ENCODE measurements at regions not wholly inside any gene's neighbourhood (a gene's known extent, or its start where the extent isn't known, plus 50 kb on each side); places are given as distances from the start of the nearest gene placed in this dataset.

DNA sequence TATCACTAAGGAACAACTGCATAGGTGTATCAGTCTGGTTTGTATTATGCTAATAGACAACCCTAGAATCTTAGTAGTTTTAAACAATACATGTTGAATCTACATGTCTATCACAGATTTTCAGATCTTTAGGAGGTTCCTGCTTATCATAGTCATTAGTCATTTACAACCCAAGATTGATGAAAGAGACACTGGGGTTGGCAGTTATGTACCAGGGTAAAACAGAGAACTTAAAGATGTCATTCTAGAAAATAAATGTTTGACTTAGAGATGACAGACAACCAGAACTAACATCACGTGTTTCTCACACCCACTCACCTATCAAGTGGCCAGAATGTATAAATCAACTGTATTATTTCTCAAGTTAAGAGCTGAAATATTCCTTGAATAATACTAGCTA is 181.9 kb downstream of the PABPC4L start:
- no peak for DNase-seq (ENCODE audit: low read depth)

DNA sequence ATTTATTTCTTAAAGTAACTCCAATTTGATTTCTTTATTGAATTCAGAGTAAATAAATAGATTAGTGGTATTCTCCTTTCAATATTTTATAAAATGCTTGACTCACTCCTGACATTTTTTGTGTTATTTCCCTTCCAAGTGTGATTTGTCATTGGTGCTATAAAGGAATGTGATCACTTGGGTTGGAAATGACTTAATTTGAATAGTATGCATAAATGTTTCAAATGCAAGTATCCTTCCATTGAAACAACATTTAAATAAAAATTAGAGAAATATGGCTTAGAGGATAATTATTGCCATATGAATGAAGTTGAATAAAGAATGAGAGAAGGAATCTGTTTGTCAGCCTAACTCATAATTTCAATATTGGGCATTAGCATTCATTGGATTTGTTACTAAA is 182.7 kb downstream of the PABPC4L start:
- DNase-seq (ENCODE audit: low read depth), result no peak

DNA sequence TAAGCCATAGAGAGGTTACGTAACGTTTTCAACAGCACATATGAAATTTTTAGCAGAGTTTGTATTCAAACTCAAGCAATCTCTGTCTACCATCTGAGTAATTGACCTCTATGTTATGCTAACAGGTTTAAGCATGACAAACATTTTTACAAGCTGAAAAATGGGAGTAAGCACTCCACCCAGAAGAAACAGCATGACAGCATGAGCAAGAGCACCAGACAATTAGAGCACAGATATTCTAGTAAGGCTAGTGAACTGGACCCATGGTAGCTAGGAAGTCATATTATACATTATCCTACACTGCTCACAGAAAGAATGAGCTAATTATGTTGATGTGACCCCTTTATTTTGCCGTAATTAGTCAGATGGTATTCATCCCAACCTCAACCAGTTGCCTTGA is 200.5 kb downstream of the PABPC4L start:
- no peak for DNase-seq (ENCODE audit: low read depth)

DNA sequence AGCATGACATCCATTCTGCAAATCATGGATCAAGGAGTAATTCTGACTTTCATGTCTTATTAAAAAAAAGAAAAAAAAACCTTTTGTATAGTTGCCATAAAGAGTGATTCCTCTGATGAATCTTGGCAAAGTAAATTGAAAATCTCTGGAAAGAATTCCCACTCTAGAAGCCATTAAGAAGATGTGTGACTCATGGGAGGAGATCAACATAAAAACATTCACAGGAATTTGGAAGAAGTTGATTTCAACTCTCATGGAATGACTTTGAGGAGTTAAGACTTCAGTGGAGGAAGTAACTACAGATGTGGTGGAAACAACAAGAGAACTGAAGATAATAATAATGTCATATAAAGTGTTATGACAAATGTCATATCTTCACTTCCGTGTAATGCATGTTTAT is 204.2 kb downstream of the PABPC4L start:
- no peak for DNase-seq (ENCODE audit: low read depth)

GRCh38 chr4:133996431-133997121 is 205.0 kb downstream of the PABPC4L start:
- no peak for DNase-seq (ENCODE audit: low read depth)

DNA sequence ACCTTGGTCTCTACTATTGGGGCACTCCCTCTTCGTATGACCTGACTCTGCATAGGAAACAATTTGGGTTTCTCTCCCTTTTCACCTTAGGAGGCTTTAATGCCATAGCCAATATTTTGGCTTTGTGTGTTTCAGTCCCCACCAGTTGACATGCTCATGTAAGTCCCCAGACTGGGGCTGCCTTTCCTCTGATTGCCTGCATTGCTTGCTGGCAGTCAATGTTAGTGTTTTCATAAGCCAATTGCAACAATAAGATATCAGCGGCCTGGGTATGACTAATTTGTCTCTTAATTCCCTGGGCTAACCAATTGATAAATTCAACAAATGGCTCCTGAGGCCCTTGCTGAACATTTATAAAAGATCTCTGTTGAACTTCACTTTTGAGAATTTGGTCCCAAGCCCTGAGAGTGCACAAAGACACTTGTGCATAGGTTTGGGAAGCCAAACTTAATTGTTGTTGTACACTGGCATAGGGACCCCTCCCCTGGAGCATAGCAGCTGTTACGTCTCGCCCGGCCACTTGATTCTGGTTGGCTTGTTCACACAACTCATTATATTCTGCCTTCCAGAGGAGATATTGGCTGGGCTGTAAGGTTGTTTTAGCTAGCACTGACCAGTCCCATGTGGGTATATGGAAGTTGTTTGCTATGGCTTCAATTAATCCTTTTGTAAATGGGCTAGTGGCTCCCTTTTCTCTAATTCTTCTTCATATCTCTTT is 206.2 kb downstream of the PABPC4L start:
- DNase-seq (ENCODE audit: low read depth), result no peak

- peak; percentile 10 for DNase-seq (ENCODE audit: low read depth)
Observed at GRCh38 chr4:133982533-133983224, 218.9 kb downstream of the PABPC4L start.

GRCh38 chr4:133981327-133981726 is 220.3 kb downstream of the PABPC4L start:
- DNase-seq (ENCODE audit: low read depth), result no peak

- no peak for DNase-seq (ENCODE audit: low read depth)
Observed at GRCh38 chr4:133972586-133972985, 229.0 kb downstream of the PABPC4L start.

DNA sequence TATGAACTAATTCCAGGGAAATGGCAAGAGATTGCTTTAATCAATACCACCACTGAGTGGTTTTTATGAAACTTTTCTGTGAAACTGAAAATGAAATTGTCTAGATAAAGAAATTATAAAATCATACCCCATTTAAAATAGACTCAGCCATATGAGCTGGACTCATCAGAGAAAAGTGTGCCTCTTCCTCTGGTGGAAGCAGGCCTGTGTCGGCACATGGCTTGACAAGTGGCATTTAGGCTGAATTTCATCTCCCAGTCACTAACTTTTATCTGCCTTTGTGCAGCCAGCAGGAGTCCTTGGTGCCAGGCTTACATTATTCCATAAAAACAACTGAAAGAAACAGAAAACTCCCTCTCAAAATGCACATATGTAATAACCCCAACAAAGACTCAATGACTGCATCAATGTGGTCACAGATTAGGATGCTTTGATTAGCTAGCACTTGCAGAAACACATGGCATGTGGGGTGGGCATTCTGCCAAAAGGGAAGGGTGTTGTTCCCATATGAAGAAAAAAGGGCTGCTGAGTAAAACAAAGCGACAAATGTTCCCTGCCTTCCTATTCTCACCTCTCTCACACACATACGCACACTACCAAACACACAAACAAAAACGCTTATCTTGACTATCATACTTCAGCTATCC is 232.3 kb downstream of the PABPC4L start:
- DNase-seq (ENCODE audit: low read depth), result peak; percentile 66

GRCh38 chr4:133968174-133968573 is 233.4 kb downstream of the PABPC4L start:
- DNase-seq (ENCODE audit: low read depth), result no peak

- no peak for DNase-seq (ENCODE audit: low read depth)
Observed at GRCh38 chr4:133960975-133961374, 240.6 kb downstream of the PABPC4L start.

DNA sequence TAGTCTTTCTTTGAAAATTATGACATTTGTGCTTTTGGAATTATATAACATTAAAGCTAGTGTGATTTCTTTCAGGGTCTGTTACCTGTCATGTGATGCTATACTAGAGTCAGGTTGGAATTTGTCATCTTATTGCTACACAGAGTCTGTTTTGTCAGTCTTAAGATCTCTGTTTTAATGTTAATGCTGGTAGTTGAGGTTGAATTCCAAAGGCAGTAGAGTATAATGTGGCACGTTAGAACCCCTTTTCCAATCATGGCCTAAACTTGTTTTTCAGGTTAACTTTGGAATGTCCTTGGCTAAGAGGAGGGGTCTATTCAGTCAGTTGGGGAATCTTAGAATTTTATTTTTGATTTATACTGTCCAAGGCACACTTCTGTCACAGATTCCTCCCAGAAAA is 258.5 kb downstream of the PABPC4L start:
- no peak for DNase-seq (ENCODE audit: low read depth)

DNA sequence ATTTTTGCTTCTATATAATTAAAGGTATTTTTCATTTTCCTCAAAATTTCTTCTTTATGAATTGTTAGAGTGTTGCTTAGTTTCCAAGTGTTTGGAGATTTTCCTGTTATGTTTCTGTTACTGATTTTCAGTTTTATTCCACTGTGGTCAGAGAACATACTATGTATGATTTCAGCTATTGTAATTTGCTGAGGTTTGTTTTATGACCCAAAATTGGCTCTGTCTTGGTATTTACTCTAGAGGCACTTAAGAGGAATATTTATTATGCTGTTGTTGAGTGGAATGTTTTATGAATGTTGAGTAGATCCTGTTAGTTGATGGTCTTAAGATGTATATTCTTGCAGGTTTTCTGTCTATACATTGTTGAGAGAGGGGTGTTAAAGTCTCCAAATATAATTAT is 263.5 kb downstream of the PABPC4L start:
- DNase-seq (ENCODE audit: low read depth), result no peak

- DNase-seq (ENCODE audit: low read depth), result no peak
Observed at GRCh38 chr4:133929531-133930239, 271.9 kb downstream of the PABPC4L start.

GRCh38 chr4:133921280-133922195 is 280.1 kb downstream of the PABPC4L start:
- peak; percentile 39 for DNase-seq (ENCODE audit: low read depth)

DNA sequence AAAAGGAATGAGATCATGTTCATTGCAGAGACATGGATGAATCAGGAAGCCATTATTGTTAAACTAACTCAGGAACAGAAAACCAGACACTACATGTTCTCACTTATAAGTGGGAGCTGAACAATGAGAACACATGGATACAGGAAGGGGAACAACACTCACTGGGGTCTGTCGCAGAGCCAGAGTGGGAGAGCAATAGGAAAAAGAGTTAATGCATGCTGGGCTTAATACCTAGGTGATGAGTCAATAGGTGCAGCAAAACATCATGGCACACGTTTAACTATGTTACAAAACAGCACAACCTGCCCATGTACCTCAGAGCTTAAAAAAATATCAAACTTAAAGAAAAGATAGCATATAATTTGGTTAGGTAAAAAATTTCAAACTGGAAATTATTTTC is 281.4 kb downstream of the PABPC4L start:
- no peak for DNase-seq (ENCODE audit: low read depth)

- no peak for DNase-seq (ENCODE audit: low read depth)
Observed at GRCh38 chr4:133910165-133910564, 291.4 kb downstream of the PABPC4L start.

GRCh38 chr4:133903029-133903428 is 298.6 kb downstream of the PABPC4L start:
- no peak for DNase-seq (ENCODE audit: low read depth)

- DNase-seq (ENCODE audit: low read depth), result no peak
Observed at GRCh38 chr4:133891011-133891410, 310.6 kb downstream of the PABPC4L start.

GRCh38 chr4:133887723-133888122 is 313.9 kb downstream of the PABPC4L start:
- no peak for DNase-seq (ENCODE audit: low read depth)

Data from iris pigment epithelial cell (primary cell).